IMR-90 (cell line): ENCODE measurements at regions not wholly inside any gene's neighbourhood (a gene's known extent, or its start where the extent isn't known, plus 50 kb on each side); places are given as distances from the start of the nearest gene placed in this dataset.

Source experiments
- ATAC-seq: fragments of 200-7000 bp; cut with Tn5 transposase; 2 replicates; pipeline ENCODE4 v1.9.1; 2020; ENCODE audit warnings: low read depth, mild to moderate bottlenecking, moderate library complexity
- BruUV-seq: library from RNA; stranded (reverse); fragments of 400-500 nt; replicated peaks from 2 replicates; lab custom pipeline; 2021; lab: Mats Ljungman, UMichigan
- CTCF ChIA-PET: fragments of 300-600 bp; formaldehyde crosslinking; extraction: SDS; loops from one replicate; lab custom pipeline; 2021; ENCODE audit warnings: antibody characterized with exemption; lab: Yijun Ruan, JAX
- POLR2A ChIA-PET: fragments of 300-600 bp; sonication (Branson Sonifier 250); formaldehyde crosslinking; loops from one replicate; lab custom pipeline; 2022; ENCODE audit warnings: antibody characterized with exemption; ENCODE audit not compliant: unreplicated experiment; lab: Charles Lee
- DNase-seq: peaks from one replicate; pipeline ENCODE4 v3.0.0; 2013
- H2AFZ ChIP-seq: replicated peaks from 2 replicates; pipeline ENCODE3; 2013; ENCODE audit warnings: low read length, mild to moderate bottlenecking; ENCODE audit not compliant: poor library complexity
- H2AK5ac ChIP-seq: 2 replicates; pipeline ENCODE4 v1.6.1; 2013; ENCODE audit warnings: low read depth, low read length, inconsistent platforms
- H2AK9ac ChIP-seq: replicated peaks from 2 replicates; pipeline ENCODE3; 2013; ENCODE audit warnings: mild to moderate bottlenecking, low read depth, low read length, moderate library complexity; ENCODE audit not compliant: poor library complexity
- H2BK120ac ChIP-seq: 2 replicates; pipeline ENCODE4 v1.6.1; 2013; ENCODE audit warnings: low read depth, low read length, inconsistent platforms
- H2BK15ac ChIP-seq: 3 replicates; pipeline ENCODE4 v1.6.1; 2013; ENCODE audit warnings: low read depth, low read length, inconsistent platforms
- H2BK20ac ChIP-seq: 2 replicates; pipeline ENCODE4 v1.6.1; 2013; ENCODE audit warnings: low read depth, mild to moderate bottlenecking, inconsistent platforms, low read length, moderate library complexity
- H2BK5ac ChIP-seq: 2 replicates; pipeline ENCODE4 v1.6.1; 2013; ENCODE audit warnings: mild to moderate bottlenecking, low read depth, low read length, inconsistent platforms; ENCODE audit not compliant: poor library complexity, severe bottlenecking
- H3K14ac ChIP-seq: replicated peaks from 2 replicates; pipeline ENCODE4 v1.6.1; 2013; ENCODE audit warnings: low read depth, low read length, inconsistent platforms
- H3K18ac ChIP-seq: 2 replicates; pipeline ENCODE4 v1.6.1; 2013; ENCODE audit warnings: low read depth, low read length, control low read depth
- H3K23ac ChIP-seq: 2 replicates; pipeline ENCODE4 v1.6.1; 2013; ENCODE audit warnings: low read depth, low read length, inconsistent platforms
- H3K27ac ChIP-seq: 2 replicates; pipeline ENCODE4 v1.5.1; 2013; ENCODE audit warnings: mild to moderate bottlenecking, control low read depth, low read length; ENCODE audit not compliant: insufficient read depth
- H3K27me3 ChIP-seq: 2 replicates; pipeline ENCODE4 v1.6.1; 2013; ENCODE audit warnings: low read length; ENCODE audit not compliant: control insufficient read depth, insufficient read depth
- H3K36me3 ChIP-seq: 2 replicates; pipeline ENCODE4 v1.6.1; 2013; ENCODE audit warnings: low read length, mixed read lengths; ENCODE audit not compliant: control insufficient read depth, insufficient read depth
- H3K4ac ChIP-seq: 2 replicates; pipeline ENCODE4 v1.6.1; 2013; ENCODE audit warnings: low read depth, low read length, inconsistent platforms
- H3K4me1 ChIP-seq: 2 replicates; pipeline ENCODE4 v1.6.1; 2013; ENCODE audit warnings: low read length, mixed read lengths; ENCODE audit not compliant: control insufficient read depth, insufficient read depth
- H3K4me2 ChIP-seq: 2 replicates; pipeline ENCODE4 v1.6.1; 2013; ENCODE audit warnings: low read depth, mild to moderate bottlenecking, control low read depth, low read length, moderate library complexity
- H3K4me3 ChIP-seq: 2 replicates; pipeline ENCODE4 v1.5.1; 2013; ENCODE audit warnings: low read depth, mild to moderate bottlenecking, control low read depth, low read length, moderate library complexity; ENCODE audit not compliant: insufficient read depth
- H3K56ac ChIP-seq: 2 replicates; pipeline ENCODE4 v1.6.1; 2013; ENCODE audit warnings: low read length, inconsistent platforms; ENCODE audit not compliant: insufficient read depth; ENCODE audit errors: extremely low read depth
- H3K79me1 ChIP-seq, 2 experiments: 2 replicates each; pipeline ENCODE4 v1.6.1; 2013; ENCODE audit warnings: low read length in 2 of 2, inconsistent platforms in 1 of 2, low read depth in 1 of 2
- H3K9ac ChIP-seq: 2 replicates; pipeline ENCODE4 v1.6.1; 2013; ENCODE audit warnings: low read depth, low read length, control low read depth
- H3K9me1 ChIP-seq: 2 replicates; pipeline ENCODE4 v1.6.1; 2013; ENCODE audit warnings: low read length, inconsistent platforms; ENCODE audit not compliant: insufficient read depth
- H3K9me3 ChIP-seq: 2 replicates; pipeline ENCODE4 v1.6.1; 2013; ENCODE audit warnings: low read length; ENCODE audit not compliant: control insufficient read depth, insufficient read depth
- H4K20me1 ChIP-seq: 2 replicates; pipeline ENCODE4 v1.6.1; 2013; ENCODE audit warnings: low read length, inconsistent platforms; ENCODE audit not compliant: insufficient read depth
- H4K5ac ChIP-seq: 2 replicates; pipeline ENCODE4 v1.6.1; 2013; ENCODE audit warnings: mild to moderate bottlenecking, low read depth, low read length, control low read depth
- H4K8ac ChIP-seq, 2 experiments: 2 replicates each; pipeline ENCODE4 v1.6.1; 2013; ENCODE audit warnings: low read depth in 2 of 2, low read length in 2 of 2, control low read depth in 1 of 2, inconsistent platforms in 1 of 2
- H4K91ac ChIP-seq: 2 replicates; pipeline ENCODE4 v1.6.1; 2013; ENCODE audit warnings: low read depth, low read length, inconsistent platforms; ENCODE audit not compliant: insufficient read depth
- BHLHE40 ChIP-seq: fragments of 150-350 bp; IDR thresholded peaks from 2 replicates; pipeline ENCODE4 v1.6.1; 2016; ENCODE audit warnings: mild to moderate bottlenecking, low read depth, low read length
- CEBPB ChIP-seq: IDR thresholded peaks from 2 replicates; pipeline ENCODE4 v1.6.1; 2012; ENCODE audit warnings: low read depth, low read length, improper control_type of control experiment
- CHD1 ChIP-seq: IDR thresholded peaks from 2 replicates; pipeline ENCODE4 v1.6.1; 2012; ENCODE audit warnings: low read depth, low read length, improper control_type of control experiment
- CTCF ChIP-seq: conservative IDR thresholded peaks from 2 replicates; pipeline ENCODE4 v1.5.1; 2012; ENCODE audit warnings: mild to moderate bottlenecking, low read depth, low read length, improper control_type of control experiment
- FOS ChIP-seq: fragments of 150-350 bp; IDR thresholded peaks from 2 replicates; pipeline ENCODE4 v1.6.1; 2016; ENCODE audit warnings: low read depth, low read length
- MAFK ChIP-seq: IDR thresholded peaks from 2 replicates; pipeline ENCODE4 v1.6.1; 2012; ENCODE audit warnings: low read depth, low read length, improper control_type of control experiment
- MAZ ChIP-seq: IDR thresholded peaks from 2 replicates; pipeline ENCODE4 v1.6.1; 2012; ENCODE audit warnings: low read depth, mild to moderate bottlenecking, low read length, improper control_type of control experiment, moderate library complexity, borderline replicate concordance
- MXI1 ChIP-seq: IDR thresholded peaks from 2 replicates; pipeline ENCODE4 v1.6.1; 2012; ENCODE audit warnings: low read depth, mild to moderate bottlenecking, low read length, moderate library complexity, borderline replicate concordance
- NFE2L2 ChIP-seq: fragments of 150-350 bp; IDR thresholded peaks from 2 replicates; pipeline ENCODE4 v1.6.1; 2016; ENCODE audit warnings: low read depth, mild to moderate bottlenecking, low read length
- POLR2A ChIP-seq: IDR thresholded peaks from 2 replicates; pipeline ENCODE4 v1.6.1; 2012; ENCODE audit warnings: mild to moderate bottlenecking, low read depth, low read length
- RAD21 ChIP-seq: IDR thresholded peaks from 2 replicates; pipeline ENCODE4 v1.6.1; 2012; ENCODE audit warnings: low read length, improper control_type of control experiment
- RCOR1 ChIP-seq: IDR thresholded peaks from 2 replicates; pipeline ENCODE4 v1.6.1; 2012; ENCODE audit warnings: mild to moderate bottlenecking, low read length, improper control_type of control experiment; ENCODE audit not compliant: insufficient replicate concordance
- RFX5 ChIP-seq: IDR thresholded peaks from 2 replicates; pipeline ENCODE4 v1.8.0; 2012; ENCODE audit warnings: low read depth, mild to moderate bottlenecking, low read length, moderate library complexity
- SMC3 ChIP-seq: fragments of 150-350 bp; IDR thresholded peaks from 2 replicates; pipeline ENCODE4 v1.6.1; 2016; ENCODE audit warnings: low read depth, mild to moderate bottlenecking, antibody characterized with exemption, low read length, moderate library complexity
- WGBS, 2 experiments: methylation state at CpG; one replicate each; pipeline versions ENCODE4 v1.1.5 to v1.1.7; 2013; ENCODE audit warnings: missing lambda C conversion rate in 2 of 2; ENCODE audit not compliant: insufficient read length in 1 of 2; ENCODE audit errors: extremely low coverage in 2 of 2; 5-methylcytosine and 5-hydroxymethylcytosine counted together
- dilution Hi-C: fragments of 300-500 bp; cut with HindIII; formaldehyde crosslinking; loops from one replicate; pipeline ENCODE4 v1.14.3; 2018; ENCODE audit warnings: low sequenced_read_pairs; ENCODE audit not compliant: unreplicated experiment
- in situ Hi-C: fragments of 300-500 bp; cut with MboI; formaldehyde crosslinking; loops from 3 replicates; pipeline ENCODE4 v1.14.3; 2019; ENCODE audit warnings: low sequenced_read_pairs, inconsistent platforms, mixed read lengths
- intact Hi-C: fragments of 100-400 bp; cut with micrococcal nuclease; formaldehyde crosslinking; loops from 2 replicates; pipeline ENCODE4 v1.10.0; 2022
- TF ChIP-seq, protein P1 (sequence below): fragments of 150-350 bp; IDR thresholded peaks from 2 replicates; pipeline ENCODE4 v1.6.1; 2017; ENCODE audit warnings: mild to moderate bottlenecking, antibody characterized with exemption, low read length, low read depth
- TF ChIP-seq, protein P2 (sequence below): fragments of 150-350 bp; IDR thresholded peaks from 2 replicates; pipeline ENCODE4 v1.6.1; 2016; ENCODE audit warnings: low read depth, mild to moderate bottlenecking, low read length, moderate library complexity, borderline replicate concordance

- H3K9ac ChIP-seq, result no peak overlapping the region
- in situ Hi-C loops, result no loop called here
- H3K36me3 ChIP-seq, result no peaks in the 10 kb centered on the region
- TF ChIP-seq NFE2L2 (no peak), MAZ (no peak), CHD1 (no peak), RFX5 (no peak), CTCF (no peak), BHLHE40 (no peak), POLR2A (no peak), SMC3 (no peak), MXI1 (no peak), RAD21 (no peak), RCOR1 (no peak), CEBPB (no peak), MAFK (no peak), FOS (no peak)
- TF ChIP-seq, protein P1, sequence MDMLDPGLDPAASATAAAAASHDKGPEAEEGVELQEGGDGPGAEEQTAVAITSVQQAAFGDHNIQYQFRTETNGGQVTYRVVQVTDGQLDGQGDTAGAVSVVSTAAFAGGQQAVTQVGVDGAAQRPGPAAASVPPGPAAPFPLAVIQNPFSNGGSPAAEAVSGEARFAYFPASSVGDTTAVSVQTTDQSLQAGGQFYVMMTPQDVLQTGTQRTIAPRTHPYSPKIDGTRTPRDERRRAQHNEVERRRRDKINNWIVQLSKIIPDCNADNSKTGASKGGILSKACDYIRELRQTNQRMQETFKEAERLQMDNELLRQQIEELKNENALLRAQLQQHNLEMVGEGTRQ, result no peak
- TF ChIP-seq, protein P2, sequence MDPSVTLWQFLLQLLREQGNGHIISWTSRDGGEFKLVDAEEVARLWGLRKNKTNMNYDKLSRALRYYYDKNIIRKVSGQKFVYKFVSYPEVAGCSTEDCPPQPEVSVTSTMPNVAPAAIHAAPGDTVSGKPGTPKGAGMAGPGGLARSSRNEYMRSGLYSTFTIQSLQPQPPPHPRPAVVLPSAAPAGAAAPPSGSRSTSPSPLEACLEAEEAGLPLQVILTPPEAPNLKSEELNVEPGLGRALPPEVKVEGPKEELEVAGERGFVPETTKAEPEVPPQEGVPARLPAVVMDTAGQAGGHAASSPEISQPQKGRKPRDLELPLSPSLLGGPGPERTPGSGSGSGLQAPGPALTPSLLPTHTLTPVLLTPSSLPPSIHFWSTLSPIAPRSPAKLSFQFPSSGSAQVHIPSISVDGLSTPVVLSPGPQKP, result no peak
- BruUV-seq, result no TSS peak
- no peak overlapping the region for H2AK9ac ChIP-seq
- H4K20me1 ChIP-seq, result no peaks in the 10 kb centered on the region
- no peak overlapping the region for H3K23ac ChIP-seq
- no CpG with 5 or more reads among the region's 4 CpGs for WGBS, 2 experiments
- no peak overlapping the region for H3K56ac ChIP-seq
- H3K4me1 ChIP-seq, result peaks cover 21% of the 10 kb centered on the region
- H3K27me3 ChIP-seq, result no peaks in the 10 kb centered on the region
- H3K9me1 ChIP-seq, result peaks cover 13% of the 10 kb centered on the region
- intact Hi-C loops, result no loop called here
- peak overlapping the region; percentile 18 for H2BK5ac ChIP-seq
- H3K79me1 ChIP-seq, result no peaks in the 10 kb centered on the region
- peak overlapping the region; percentile 47 for H2AFZ ChIP-seq
- dilution Hi-C loops, result no loop called here
- peak overlapping the region; percentile 49; the same call in 1 of the 2 replicates for H3K4ac ChIP-seq
- H2AK5ac ChIP-seq, result peak overlapping the region; percentile 49
- H4K8ac ChIP-seq, result peak overlapping the region; percentile 22 to 67; a peak in 2 of 4 replicates
- H2BK120ac ChIP-seq, result peak overlapping the region; percentile 82
- DNase-seq (no peak), ATAC-seq (no peak)
- peak overlapping the region; percentile 78; the same call in 1 of the 2 replicates for H4K5ac ChIP-seq
- no peak overlapping the region for H3K4me2 ChIP-seq
- H3K18ac ChIP-seq, result peak overlapping the region; percentile 75; the same call in 1 of the 2 replicates
- POLR2A ChIA-PET, result no interaction called here
- no peak overlapping the region for H3K4me3 ChIP-seq
- CTCF ChIA-PET, result no interaction called here
- H3K27ac ChIP-seq, result no peak overlapping the region
- H2BK15ac ChIP-seq, result peak overlapping the region; percentile 19; the same call in 2 of the 3 replicates
- H3K14ac ChIP-seq, result peak overlapping the region; percentile 38
- peak overlapping the region; percentile 82 for H2BK20ac ChIP-seq
- no peaks in the 10 kb centered on the region for H3K9me3 ChIP-seq
- H4K91ac ChIP-seq, result peak overlapping the region; percentile 50
Observed at GRCh38 chr3:55282994-55283393, 204.1 kb downstream of the WNT5A start.
